HS-27A (cell line): ENCODE measurements at regions not wholly inside any gene's neighbourhood (a gene's known extent, or its start where the extent isn't known, plus 50 kb on each side); places are given as distances from the start of the nearest gene placed in this dataset.
"Not testable (repeated sequence)": the region's sequence is repeated elsewhere in the genome, so short reads cannot be mapped to it uniquely, and the experiment has no call there.

Source experiments
- DNase-seq: peaks from one replicate; pipeline ENCODE4 v3.0.0-alpha.2; 2012; ENCODE audit warnings: low read depth, missing footprints

- DNase-seq: no peak
Observed at GRCh38 chr2:193462411-193462810, 1267.7 kb upstream of the TMEFF2 start.

DNA sequence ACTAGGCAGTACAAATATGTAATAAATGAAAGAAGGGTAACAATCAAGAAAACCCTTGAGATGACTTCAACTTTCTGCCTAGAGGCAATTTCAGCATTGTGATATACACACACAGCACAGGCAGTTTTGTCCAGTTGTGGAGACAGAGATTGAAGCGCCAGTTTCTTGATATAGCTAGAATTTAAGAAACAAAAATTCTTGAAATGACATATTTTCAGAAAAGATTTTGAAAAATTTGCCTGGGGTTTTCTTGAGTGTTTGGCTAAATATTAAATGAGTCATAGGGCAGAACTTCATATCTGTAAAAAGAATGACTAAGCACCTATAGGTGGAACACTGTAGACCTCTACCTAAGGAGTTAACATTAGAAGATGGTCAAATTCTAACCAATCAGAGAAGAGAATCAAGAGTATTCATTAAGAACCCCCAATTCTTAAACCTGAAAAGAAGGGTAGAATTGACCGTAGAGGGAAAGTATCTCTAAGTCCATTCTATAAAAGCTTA, 1266.8 kb upstream of the TMEFF2 start:
- no peak for DNase-seq

DNA sequence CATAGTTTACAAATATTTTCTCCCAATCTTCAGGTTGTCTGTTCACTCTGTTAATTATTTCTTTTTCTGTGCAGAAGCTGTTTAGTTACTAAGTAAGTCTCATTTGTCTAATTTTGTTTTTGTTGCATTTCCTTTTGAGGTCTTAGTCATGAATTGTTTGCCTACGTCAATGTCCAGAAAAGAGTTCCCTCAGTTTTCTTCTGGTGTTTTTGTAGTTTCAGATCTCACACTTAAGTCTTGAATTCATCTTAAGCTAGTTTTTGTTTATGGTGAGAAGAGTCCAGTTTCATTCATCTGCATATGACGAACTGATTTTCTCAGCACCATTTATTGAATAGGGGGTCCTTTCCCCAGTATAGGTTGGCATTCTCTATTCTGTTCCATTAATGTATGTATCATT, 1252.2 kb upstream of the TMEFF2 start:
- no peak for DNase-seq

DNA sequence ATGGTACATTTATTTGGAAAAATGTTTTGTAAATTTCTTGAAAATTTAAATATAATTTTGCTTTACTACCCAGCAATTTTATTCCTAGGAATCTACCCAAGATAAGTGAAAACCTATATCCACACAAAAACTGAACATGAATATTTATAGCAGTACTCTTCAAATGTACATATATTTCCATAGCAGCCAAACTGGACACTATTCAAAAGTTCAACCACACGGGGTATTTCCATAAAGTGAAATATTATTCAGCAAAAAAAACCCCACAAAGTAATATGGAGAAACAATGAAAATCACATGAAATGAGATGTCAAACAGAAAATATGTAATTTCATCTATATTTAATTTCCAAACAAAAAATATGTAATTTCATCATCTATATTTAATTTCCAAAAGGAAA, 1247.6 kb upstream of the TMEFF2 start:
- DNase-seq: no peak

GRCh38 chr2:193428336-193428818, 1233.6 kb upstream of the TMEFF2 start:
- DNase-seq: no peak

GRCh38 chr2:193412368-193412767, 1217.6 kb upstream of the TMEFF2 start:
- not testable (repeated sequence) for DNase-seq

DNA sequence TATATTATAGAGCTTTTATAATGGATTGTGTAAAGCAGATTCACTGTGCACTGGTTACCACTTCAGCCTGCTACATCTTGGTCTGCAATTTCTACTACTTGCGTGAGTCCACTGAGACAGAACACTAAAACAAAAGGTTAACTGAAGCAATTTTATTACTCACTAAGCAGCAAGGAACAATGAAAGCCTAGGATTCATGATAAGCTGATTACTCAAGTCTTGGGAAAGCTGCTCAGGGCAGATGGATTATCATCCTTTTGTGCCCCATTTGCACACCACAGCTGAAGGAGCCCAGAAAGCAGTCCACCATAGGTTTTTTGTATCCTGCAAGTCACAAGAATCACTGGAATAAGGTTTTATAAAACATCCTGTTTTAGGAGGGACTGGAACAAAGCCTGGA, 1215.2 kb upstream of the TMEFF2 start:
- DNase-seq: no peak

DNA sequence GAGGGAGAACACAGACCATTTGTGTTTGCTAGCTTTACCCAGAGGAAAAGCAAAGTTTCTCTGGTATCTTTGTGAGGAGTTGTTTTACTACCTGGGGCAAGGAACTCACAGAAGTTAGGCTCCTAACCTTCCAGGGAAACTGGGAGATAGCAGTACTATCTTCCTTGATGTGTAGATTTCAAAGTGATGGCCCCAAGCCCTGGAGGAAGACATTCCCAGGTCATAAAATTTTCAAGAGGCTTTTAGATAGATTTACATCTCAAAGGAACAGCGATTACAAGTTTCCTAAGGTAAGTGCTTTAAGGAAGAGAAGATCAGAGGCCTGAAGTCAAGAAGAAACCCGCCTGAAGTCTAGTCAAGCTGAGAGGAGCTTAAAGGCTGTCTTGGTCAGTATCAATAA, 1187.8 kb upstream of the TMEFF2 start:
- DNase-seq: no peak

- no peak for DNase-seq
Observed at GRCh38 chr2:193377789-193378188, 1183.1 kb upstream of the TMEFF2 start.

GRCh38 chr2:193373120-193373519, 1178.4 kb upstream of the TMEFF2 start:
- DNase-seq: no peak

DNA sequence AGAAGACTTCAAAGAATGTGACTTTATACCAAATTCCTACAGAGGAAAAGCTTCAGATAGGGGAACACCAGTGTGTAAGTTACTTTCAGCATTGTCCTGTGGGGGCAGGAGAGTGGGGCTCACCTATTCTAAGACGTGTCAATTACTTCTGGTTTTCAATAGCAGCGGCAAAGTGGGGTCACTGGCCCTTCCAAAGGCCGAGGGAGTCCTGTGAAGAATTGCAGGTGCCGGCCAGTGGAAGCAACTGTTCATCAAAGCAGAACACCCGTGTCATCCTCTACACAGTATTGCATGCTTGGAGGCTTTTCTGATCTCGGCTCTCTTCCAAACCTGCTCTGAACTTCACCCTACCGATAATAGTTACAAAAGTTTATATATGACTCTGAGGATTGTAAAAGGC, 1176.5 kb upstream of the TMEFF2 start:
- DNase-seq: no peak

DNA sequence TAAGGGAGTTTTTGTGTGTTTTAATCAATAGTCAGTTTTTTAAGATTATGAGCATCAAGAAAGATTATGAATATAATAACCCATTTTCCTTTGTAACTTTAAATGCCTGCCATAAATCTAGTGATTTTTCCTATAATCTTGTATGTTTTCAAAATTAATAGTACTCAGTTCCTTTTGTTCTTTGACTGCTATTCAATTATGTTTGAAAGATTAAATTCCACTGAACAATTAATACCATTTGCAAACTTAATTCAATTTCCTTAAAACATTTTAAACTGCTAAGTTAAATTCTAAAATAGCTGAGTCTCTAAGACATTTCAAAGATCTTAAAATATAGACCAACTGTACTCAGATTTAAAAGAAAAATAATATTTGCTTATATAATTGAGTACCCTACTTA, 1173.9 kb upstream of the TMEFF2 start:
- DNase-seq: no peak

- DNase-seq: no peak
Observed at GRCh38 chr2:193357508-193357907, 1162.8 kb upstream of the TMEFF2 start.

DNA sequence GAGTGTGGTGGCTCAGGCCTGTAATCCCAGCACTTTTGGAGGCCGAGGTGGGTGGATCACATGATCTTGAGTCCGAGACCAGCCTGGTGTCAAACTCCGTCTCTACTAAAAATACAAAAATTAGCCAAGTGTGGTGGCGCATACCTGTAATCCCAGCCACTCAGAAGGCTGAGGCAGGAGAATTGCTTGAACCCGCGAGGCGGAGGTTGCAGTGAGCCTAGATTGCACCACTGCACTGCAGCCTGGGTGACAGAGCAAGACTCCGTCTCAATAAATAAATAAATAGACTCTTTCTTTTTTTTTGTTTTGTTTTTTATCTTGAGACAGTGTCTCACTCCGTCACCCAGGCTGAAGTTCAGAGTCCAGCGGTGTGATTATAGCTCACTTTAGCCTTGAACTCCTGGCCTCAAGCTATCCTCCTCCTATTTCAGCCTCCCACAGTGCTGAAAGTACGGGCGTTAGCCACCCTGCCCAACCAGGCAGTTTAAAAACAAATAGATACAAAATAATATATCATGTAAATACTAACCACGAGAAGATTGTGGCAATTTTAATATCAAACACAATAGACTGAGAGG, 1158.0 kb upstream of the TMEFF2 start:
- DNase-seq: not testable (repeated sequence)

DNA sequence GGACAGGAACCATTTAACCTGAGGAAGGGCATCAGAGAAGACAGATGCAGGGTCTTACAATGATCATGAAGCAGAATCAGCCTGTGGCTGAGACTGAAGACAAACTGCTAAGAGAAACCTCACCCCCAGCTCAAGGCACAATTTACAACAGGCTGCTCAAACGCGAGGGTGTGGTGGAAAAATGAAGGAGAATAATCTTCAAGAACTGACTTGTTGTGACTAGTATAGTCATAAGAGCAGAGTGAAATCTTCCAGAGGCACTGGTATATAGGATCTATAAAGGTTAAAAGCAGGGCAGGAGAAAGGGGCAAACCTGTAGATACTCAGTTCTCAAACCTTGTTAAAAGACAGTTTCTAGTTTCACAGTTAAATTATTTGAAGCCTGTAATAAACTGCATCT, 1155.8 kb upstream of the TMEFF2 start:
- no peak for DNase-seq

- DNase-seq: no peak
Observed at GRCh38 chr2:193349642-193350041, 1154.9 kb upstream of the TMEFF2 start.

DNA sequence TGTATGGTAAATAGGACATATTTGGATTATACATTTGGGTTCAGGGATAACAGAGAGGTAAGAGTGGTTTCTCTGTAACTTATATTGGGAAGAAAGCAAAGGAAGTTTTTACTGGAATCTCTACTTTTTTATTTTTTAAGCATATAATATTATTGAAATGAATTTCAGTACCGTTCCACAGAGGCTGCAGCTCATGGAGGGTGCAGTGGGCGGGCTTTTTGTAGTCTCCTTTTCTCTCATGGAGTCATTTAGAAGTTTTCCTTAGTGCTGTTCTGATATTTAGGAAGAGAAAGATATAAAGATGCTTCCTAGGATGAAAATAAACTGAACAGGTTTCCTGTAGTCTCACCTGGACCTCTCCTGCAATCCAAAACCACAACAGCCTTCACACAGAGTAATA, 1153.3 kb upstream of the TMEFF2 start:
- no peak for DNase-seq

GRCh38 chr2:193336781-193337180, 1142.0 kb upstream of the TMEFF2 start:
- no peak for DNase-seq

- DNase-seq: no peak
Observed at GRCh38 chr2:193334401-193334800, 1139.7 kb upstream of the TMEFF2 start.

DNA sequence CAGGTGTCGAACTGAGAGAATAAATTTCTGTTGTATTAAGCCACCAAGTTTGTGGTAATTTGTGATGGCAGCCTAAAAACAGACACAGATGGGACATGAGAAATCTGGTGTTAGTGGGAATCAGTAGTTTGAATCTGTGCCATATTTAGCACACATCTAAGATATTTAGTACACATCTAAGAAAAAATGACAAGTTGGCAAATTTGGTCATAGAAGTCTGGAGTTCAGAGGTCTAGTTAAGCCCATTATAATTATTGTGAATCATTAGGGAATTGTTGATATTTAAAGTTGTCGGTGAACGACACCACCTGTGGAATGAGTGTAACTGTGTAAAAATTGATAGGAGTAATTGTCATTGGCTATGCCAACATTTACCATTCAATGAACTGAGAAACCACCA, 1138.8 kb upstream of the TMEFF2 start:
- DNase-seq: no peak

GRCh38 chr2:193332941-193333340, 1138.2 kb upstream of the TMEFF2 start:
- no peak for DNase-seq

DNA sequence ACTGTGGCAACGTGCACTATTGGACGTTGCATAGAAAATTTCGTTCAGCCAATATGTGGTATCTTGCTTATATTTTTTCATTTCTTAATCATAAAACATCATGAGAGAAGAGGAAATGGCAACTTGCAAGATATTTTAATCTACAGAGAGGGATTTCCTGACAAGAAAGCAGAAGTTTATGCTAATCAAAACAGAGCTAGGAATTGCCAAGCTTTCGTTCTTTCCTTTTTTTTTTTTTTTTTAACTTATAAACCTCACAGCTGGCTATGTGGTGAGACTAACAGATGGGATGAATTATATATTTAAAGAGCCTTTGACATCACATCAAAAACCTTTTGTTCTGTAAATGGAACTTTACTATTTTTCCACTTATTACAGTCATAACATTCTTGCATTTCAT, 1136.9 kb upstream of the TMEFF2 start:
- DNase-seq: no peak

- no peak for DNase-seq
Observed at GRCh38 chr2:193326296-193326695, 1131.6 kb upstream of the TMEFF2 start.

DNA sequence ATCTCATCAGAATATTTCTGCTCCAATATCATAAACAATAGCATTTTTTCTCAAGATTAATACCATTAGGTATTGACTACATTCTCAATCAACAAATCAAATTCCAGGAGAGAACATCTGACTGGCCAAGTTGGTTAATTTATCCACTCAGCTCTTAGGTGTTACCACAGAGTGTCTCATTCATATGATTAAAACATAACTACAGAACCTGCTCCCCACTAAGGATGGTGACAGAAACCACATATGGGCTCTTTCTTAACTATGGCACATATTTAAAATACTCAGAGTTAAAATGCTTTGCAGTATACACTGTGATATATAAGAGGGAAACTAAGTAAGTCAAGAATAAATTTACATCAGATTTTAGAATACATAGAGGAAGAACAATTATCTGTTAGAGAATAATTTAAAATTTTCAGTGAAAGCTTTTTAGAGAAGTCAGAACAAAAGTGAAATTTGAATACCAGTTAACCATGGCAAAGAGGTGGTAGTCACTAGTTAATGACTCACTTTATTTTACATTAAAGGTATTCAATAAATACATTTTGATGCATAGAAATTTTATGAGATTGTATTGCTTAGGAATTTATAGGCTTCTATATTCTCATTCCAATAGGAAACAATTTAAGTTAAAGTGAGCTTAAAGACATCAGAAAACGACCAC, 1120.8 kb upstream of the TMEFF2 start:
- DNase-seq: no peak
